HCT116 (cell line): ENCODE measurements at regions not wholly inside any gene's neighbourhood (a gene's known extent, or its start where the extent isn't known, plus 50 kb on each side); places are given as distances from the start of the nearest gene placed in this dataset.

Experiments used
- ATAC-seq: fragments of 200-7000 bp; cut with Tn5 transposase; 2 replicates; pipeline ENCODE4 v1.9.1; 2020; ENCODE audit warnings: mild to moderate bottlenecking, moderate library complexity
- BruUV-seq: library from RNA; stranded (reverse); fragments of 400-500 nt; replicated peaks from 2 replicates; lab custom pipeline; 2021; lab: Mats Ljungman, UMichigan
- CTCF ChIA-PET: fragments of 300-600 bp; sonication (Branson Sonifier 250); formaldehyde crosslinking; loops from one replicate; lab custom pipeline; 2021; ENCODE audit warnings: antibody characterized with exemption; lab: Charles Lee
- POLR2A ChIA-PET: fragments of 300-600, 350-600 bp; sonication (Branson Sonifier 250); formaldehyde crosslinking; loops from one replicate; lab custom pipeline; 2021; ENCODE audit warnings: antibody characterized with exemption; lab: Charles Lee
- RAD21 ChIA-PET, 2 experiments: fragments of 300-600 bp; sonication (Branson Sonifier 250); formaldehyde crosslinking; loops; one replicate each; lab custom pipeline; 2023; ENCODE audit warnings: low total read pairs in 2 of 2; ENCODE audit not compliant: uncharacterized antibody in 2 of 2, unreplicated experiment in 2 of 2, low non-redundant PET in 1 of 2; lab: Charles Lee
- DNase-seq: peaks from one replicate; pipeline ENCODE4 v3.0.0-alpha.2; 2010; ENCODE audit warnings: low read depth, low spot score
- H2AFZ ChIP-seq: fragments of 200-600 bp; shearing (Covaris generic), sonication (generic); 2 replicates; pipeline ENCODE4 v1.6.1; 2017; ENCODE audit warnings: low read depth, mixed run types, mixed read lengths, antibody characterized with exemption, low read length; ENCODE audit not compliant: poor library complexity, severe bottlenecking
- H3K27ac ChIP-seq: 2 replicates; pipeline ENCODE4 v1.5.1; 2012; ENCODE audit warnings: low read depth, low read length
- H3K27me3 ChIP-seq: fragments of 200-600 bp; sonication (generic); 2 replicates; pipeline ENCODE4 v1.6.1; 2016; ENCODE audit warnings: mixed run types, low read length, mixed read lengths; ENCODE audit not compliant: insufficient read depth
- H3K36me3 ChIP-seq, 2 experiments: fragments of 200-500 bp in 1 of 2; fragments of 200-600 bp in 1 of 2; sonication (Bioruptor generic) in 1 of 2; sonication (generic) in 1 of 2; 2 replicates each; pipeline versions ENCODE4 v1.5.1 to v1.6.1; 2014 to 2016; ENCODE audit warnings: low read length in 2 of 2, inconsistent platforms in 1 of 2, mixed read lengths in 1 of 2, mixed run types in 1 of 2; ENCODE audit not compliant: insufficient read depth in 2 of 2, control insufficient read depth in 1 of 2
- H3K4me1 ChIP-seq, 2 experiments: fragments of 200-600 bp in 1 of 2; sonication (generic) in 1 of 2; 2 replicates each; pipeline versions ENCODE4 v1.5.1 to v1.6.1; 2012 to 2017; ENCODE audit warnings: low read length in 2 of 2, inconsistent platforms in 1 of 2, mild to moderate bottlenecking in 1 of 2, mixed read lengths in 1 of 2, mixed run types in 1 of 2, moderate library complexity in 1 of 2; ENCODE audit not compliant: insufficient read depth in 2 of 2, control insufficient read depth in 1 of 2
- H3K4me2 ChIP-seq: fragments of 200-600 bp; sonication (generic); 2 replicates; pipeline ENCODE4 v1.6.1; 2017; ENCODE audit warnings: mixed run types, low read length, mixed read lengths
- H3K4me3 ChIP-seq, 2 experiments: fragments of 200-600 bp in 1 of 2; sonication (generic) in 1 of 2; replicated peaks in 1 of 2; 2 replicates each; pipeline ENCODE4 v1.5.1; 2011 to 2016; ENCODE audit warnings: low read length in 2 of 2, control low read depth in 1 of 2, low read depth in 1 of 2, mild to moderate bottlenecking in 1 of 2, mixed read lengths in 1 of 2, mixed run types in 1 of 2
- H3K79me2 ChIP-seq: fragments of 200-600 bp; sonication (generic); 2 replicates; pipeline ENCODE4 v1.6.1; 2017; ENCODE audit warnings: mild to moderate bottlenecking, mixed run types, low read length, moderate library complexity, mixed read lengths; ENCODE audit not compliant: insufficient read depth
- H3K9ac ChIP-seq: fragments of 200-600 bp; sonication (generic); 2 replicates; pipeline ENCODE4 v1.6.1; 2016; ENCODE audit warnings: low read length, mixed read lengths
- H3K9me2 ChIP-seq: fragments of 200-600 bp; sonication (generic), shearing (Covaris generic); 2 replicates; pipeline ENCODE4 v1.6.1; 2017; ENCODE audit warnings: mixed run types, mild to moderate bottlenecking, moderate library complexity; ENCODE audit not compliant: insufficient read depth
- H3K9me3 ChIP-seq, 2 experiments: fragments of 200-500 bp in 1 of 2; fragments of 200-600 bp in 1 of 2; sonication (Bioruptor generic) in 1 of 2; sonication (generic) in 1 of 2; 2 replicates each; pipeline ENCODE4 v1.6.1; 2014 to 2017; ENCODE audit warnings: low read length in 2 of 2, mixed read lengths in 2 of 2, inconsistent platforms in 1 of 2, low read depth in 1 of 2, mild to moderate bottlenecking in 1 of 2, mixed run types in 1 of 2, moderate library complexity in 1 of 2; ENCODE audit not compliant: control insufficient read depth in 1 of 2, insufficient read depth in 1 of 2
- H4K20me1 ChIP-seq: fragments of 200-600 bp; sonication (generic), shearing (Covaris generic); 2 replicates; pipeline ENCODE4 v1.6.1; 2017; ENCODE audit warnings: mixed run types, mild to moderate bottlenecking, moderate library complexity; ENCODE audit not compliant: insufficient read depth
- CBX3 ChIP-seq: IDR thresholded peaks from 2 replicates; pipeline ENCODE4 v1.6.1; 2012; ENCODE audit warnings: low read depth
- CEBPB ChIP-seq: IDR thresholded peaks from 2 replicates; pipeline ENCODE4 v1.6.1; 2012; ENCODE audit warnings: low read depth
- EGR1 ChIP-seq: IDR thresholded peaks from 2 replicates; pipeline ENCODE4 v1.6.1; 2012; ENCODE audit warnings: low read depth
- ELF1 ChIP-seq: IDR thresholded peaks from 2 replicates; pipeline ENCODE4 v1.6.1; 2012; ENCODE audit warnings: low read depth, borderline replicate concordance
- EZH2 ChIP-seq: fragments of 200-600 bp; sonication (generic); IDR thresholded peaks from 2 replicates; pipeline ENCODE4 v1.6.1; 2017; ENCODE audit warnings: antibody characterized with exemption, mixed run types
- EZH2phosphoT487 ChIP-seq: fragments of 200-600 bp; IDR thresholded peaks from 2 replicates; pipeline ENCODE4 v1.6.1; 2018; ENCODE audit warnings: antibody characterized with exemption, borderline replicate concordance
- FOSL1 ChIP-seq: IDR thresholded peaks from 2 replicates; pipeline ENCODE4 v1.6.1; 2012; ENCODE audit warnings: low read depth
- JUND ChIP-seq: IDR thresholded peaks from 2 replicates; pipeline ENCODE4 v1.6.1; 2012
- POLR2A ChIP-seq: IDR thresholded peaks from 2 replicates; pipeline ENCODE4 v1.7.0; 2011; ENCODE audit warnings: borderline replicate concordance; ENCODE audit not compliant: insufficient read depth, insufficient read length; ENCODE audit errors: extremely low read depth
- POLR2AphosphoS5 ChIP-seq: IDR thresholded peaks from 2 replicates; pipeline ENCODE4 v1.6.1; 2011; ENCODE audit warnings: mild to moderate bottlenecking, low read depth, low read length, moderate library complexity
- RAD21 ChIP-seq: IDR thresholded peaks from 2 replicates; pipeline ENCODE4 v1.6.1; 2012; ENCODE audit warnings: low read depth, mild to moderate bottlenecking
- SIN3A ChIP-seq: IDR thresholded peaks from 2 replicates; pipeline ENCODE4 v1.6.1; 2012; ENCODE audit warnings: low read depth
- SP1 ChIP-seq: IDR thresholded peaks from 2 replicates; pipeline ENCODE4 v1.6.1; 2012; ENCODE audit warnings: low read depth
- SRF ChIP-seq: IDR thresholded peaks from 2 replicates; pipeline ENCODE4 v1.6.1; 2012; ENCODE audit warnings: low read depth
- ZFX ChIP-seq: fragments of 450-650 bp; IDR thresholded peaks from 2 replicates; pipeline ENCODE4 v1.6.1; 2017
- ZNF274 ChIP-seq: fragments of 200-500 bp; sonication (Bioruptor generic); IDR thresholded peaks from 2 replicates; pipeline ENCODE4 v1.6.1; 2014; ENCODE audit warnings: mild to moderate bottlenecking, low read depth, low read length, inconsistent platforms
- intact Hi-C: fragments of 100-400 bp; cut with micrococcal nuclease; formaldehyde crosslinking; loops from 2 replicates; pipeline ENCODE4 v1.10.0; 2022
- TF ChIP-seq, protein P1 (sequence below), 3 experiments: fragments of 200-600 bp in 1 of 3; sonication (generic) in 1 of 3; IDR thresholded peaks in 2 of 3; conservative IDR thresholded peaks in 1 of 3; 2 replicates each; pipeline ENCODE4 v1.5.1; 2012 to 2017; ENCODE audit warnings: low read depth in 2 of 3, low read length in 2 of 3, antibody characterized with exemption in 1 of 3, borderline replicate concordance in 1 of 3, control low read depth in 1 of 3, mild to moderate bottlenecking in 1 of 3, mixed read lengths in 1 of 3, mixed run types in 1 of 3, moderate library complexity in 1 of 3; ENCODE audit not compliant: insufficient read depth in 1 of 3
- TF ChIP-seq, protein P2 (sequence below): IDR thresholded peaks from 2 replicates; pipeline ENCODE4 v1.6.1; 2012

DNA sequence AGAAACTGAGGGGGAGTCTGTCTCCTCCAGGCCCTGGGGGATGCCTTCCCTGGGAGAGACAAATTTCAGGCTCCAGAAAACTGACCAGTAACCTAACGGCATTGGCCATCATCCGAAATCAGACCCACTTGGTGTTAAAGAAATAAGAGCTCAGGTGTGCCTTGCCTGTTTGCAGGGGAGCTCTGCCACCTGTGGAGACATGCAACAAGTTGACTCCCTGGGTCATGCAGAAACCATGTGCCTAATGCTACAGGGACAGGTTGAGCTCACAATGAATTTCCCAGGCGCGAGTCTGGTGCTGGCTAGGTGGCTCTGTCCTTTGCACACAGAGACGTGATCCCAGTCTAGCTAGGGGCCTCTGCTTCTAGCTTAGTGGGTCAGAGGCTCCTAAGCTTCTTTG is 95.8 kb upstream of the KIT start:
- no peak overlapping the region for H3K9ac ChIP-seq
- RAD21 ChIA-PET = no interaction called here
- POLR2A ChIA-PET = no interaction called here

More for the DNA sequence above, 95.8 kb upstream of the KIT start:
- H3K36me3 ChIP-seq = no peaks in the 10 kb centered on the region
- TF ChIP-seq EZH2 (no peak), ZFX (no peak), SP1 (no peak), RAD21 (no peak), EZH2phosphoT487 (no peak), CEBPB (no peak), EGR1 (no peak), POLR2A (no peak), ELF1 (no peak), POLR2AphosphoS5 (no peak), SIN3A (no peak), JUND (no peak), SRF (no peak), ZNF274 (no peak), FOSL1 (no peak), CBX3 (no peak)
- TF ChIP-seq, protein P1, sequence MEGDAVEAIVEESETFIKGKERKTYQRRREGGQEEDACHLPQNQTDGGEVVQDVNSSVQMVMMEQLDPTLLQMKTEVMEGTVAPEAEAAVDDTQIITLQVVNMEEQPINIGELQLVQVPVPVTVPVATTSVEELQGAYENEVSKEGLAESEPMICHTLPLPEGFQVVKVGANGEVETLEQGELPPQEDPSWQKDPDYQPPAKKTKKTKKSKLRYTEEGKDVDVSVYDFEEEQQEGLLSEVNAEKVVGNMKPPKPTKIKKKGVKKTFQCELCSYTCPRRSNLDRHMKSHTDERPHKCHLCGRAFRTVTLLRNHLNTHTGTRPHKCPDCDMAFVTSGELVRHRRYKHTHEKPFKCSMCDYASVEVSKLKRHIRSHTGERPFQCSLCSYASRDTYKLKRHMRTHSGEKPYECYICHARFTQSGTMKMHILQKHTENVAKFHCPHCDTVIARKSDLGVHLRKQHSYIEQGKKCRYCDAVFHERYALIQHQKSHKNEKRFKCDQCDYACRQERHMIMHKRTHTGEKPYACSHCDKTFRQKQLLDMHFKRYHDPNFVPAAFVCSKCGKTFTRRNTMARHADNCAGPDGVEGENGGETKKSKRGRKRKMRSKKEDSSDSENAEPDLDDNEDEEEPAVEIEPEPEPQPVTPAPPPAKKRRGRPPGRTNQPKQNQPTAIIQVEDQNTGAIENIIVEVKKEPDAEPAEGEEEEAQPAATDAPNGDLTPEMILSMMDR (IDR thresholded peaks at IDR 0.05 in 2 of 3, conservative IDR thresholded peaks at IDR 0.05 in 1 of 3; ENCODE audit: borderline replicate concordance in 1 of 3, insufficient read depth in 1 of 3, low read depth in 2 of 3, low read length in 2 of 3) = no peak
- TF ChIP-seq, protein P2, sequence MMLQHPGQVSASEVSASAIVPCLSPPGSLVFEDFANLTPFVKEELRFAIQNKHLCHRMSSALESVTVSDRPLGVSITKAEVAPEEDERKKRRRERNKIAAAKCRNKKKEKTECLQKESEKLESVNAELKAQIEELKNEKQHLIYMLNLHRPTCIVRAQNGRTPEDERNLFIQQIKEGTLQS = no peak
- ATAC-seq (no peak), DNase-seq (no peak)
- H3K4me3 ChIP-seq = no peak overlapping the region
- H3K4me1 ChIP-seq = no peaks in the 10 kb centered on the region
- no peak overlapping the region for H3K4me2 ChIP-seq
- H4K20me1 ChIP-seq = no peaks in the 10 kb centered on the region
- no peaks in the 10 kb centered on the region for H3K9me3 ChIP-seq
- BruUV-seq = no TSS peak
- peaks cover 3% of the 10 kb centered on the region; the same call in 1 of the 2 replicates for H3K27me3 ChIP-seq
- intact Hi-C loops = no loop called here
- CTCF ChIA-PET = no interaction called here
- H2AFZ ChIP-seq = no peak overlapping the region
- H3K9me2 ChIP-seq = no peaks in the 10 kb centered on the region
- H3K79me2 ChIP-seq = no peaks in the 10 kb centered on the region
- H3K27ac ChIP-seq = no peak overlapping the region
